HEK293 (cell line): ENCODE measurements at regions not wholly inside any gene's neighbourhood (a gene's known extent, or its start where the extent isn't known, plus 50 kb on each side); places are given as distances from the start of the nearest gene placed in this dataset.

ENCODE experiments used
- CTCF ChIA-PET: fragments of 350-600 bp; formaldehyde crosslinking; extraction: SDS; loops from one replicate; lab custom pipeline; 2021; ENCODE audit warnings: antibody characterized with exemption; lab: Yijun Ruan, JAX
- POLR2A ChIA-PET: fragments of 300-600 bp; formaldehyde crosslinking; extraction: SDS; loops from one replicate; lab custom pipeline; 2020; ENCODE audit warnings: antibody characterized with exemption, inconsistent platforms; lab: Yijun Ruan, JAX
- H3K27ac ChIP-seq: fragments of 200-500 bp; sonication (Bioruptor generic); 2 replicates; pipeline ENCODE4 v1.5.1; 2014; ENCODE audit warnings: low read depth, low read length, control low read depth, inconsistent platforms; ENCODE audit errors: extremely low read depth
- H3K36me3 ChIP-seq, 2 experiments: fragments of 200-500 bp in 1 of 2; sonication (Bioruptor generic) in 1 of 2; 1 replicate in 1 of 2; 2 replicates in 1 of 2; pipeline ENCODE4 v1.5.1; 2014 to 2017; ENCODE audit warnings: inconsistent platforms in 2 of 2, low read length in 2 of 2; ENCODE audit not compliant: control insufficient read depth in 2 of 2, insufficient read depth in 1 of 2
- H3K4me1 ChIP-seq: fragments of 200-500 bp; sonication (Bioruptor generic); 2 replicates; pipeline ENCODE4 v1.5.1; 2014; ENCODE audit warnings: mild to moderate bottlenecking, low read length, inconsistent platforms; ENCODE audit not compliant: control insufficient read depth, insufficient read depth
- H3K4me3 ChIP-seq: 2 replicates; pipeline ENCODE4 v1.5.1; 2011; ENCODE audit warnings: low read depth, mild to moderate bottlenecking, control low read depth, low read length, moderate library complexity
- H3K9me3 ChIP-seq: fragments of 200-500 bp; sonication (Bioruptor generic); 2 replicates; pipeline ENCODE4 v1.5.1; 2014; ENCODE audit warnings: low read depth, low read length, inconsistent platforms; ENCODE audit not compliant: control insufficient read depth, insufficient read depth
- BCL11B ChIP-seq: fragments of 450-650 bp; formaldehyde crosslinking; IDR thresholded peaks from 2 replicates; pipeline ENCODE4 v1.5.1; 2016; ENCODE audit warnings: low read depth, missing biosample characterization, missing genetic modification characterization
- GLIS1 ChIP-seq: fragments of 450-650 bp; formaldehyde crosslinking; IDR thresholded peaks from 2 replicates; pipeline ENCODE4 v1.5.1; 2016; ENCODE audit warnings: missing biosample characterization, missing genetic modification characterization
- PRDM10 ChIP-seq: fragments of 450-650 bp; formaldehyde crosslinking; IDR thresholded peaks from 2 replicates; pipeline ENCODE4 v1.5.1; 2016; ENCODE audit warnings: missing biosample characterization, missing genetic modification characterization
- PRDM6 ChIP-seq: fragments of 450-650 bp; formaldehyde crosslinking; IDR thresholded peaks from 2 replicates; pipeline ENCODE4 v1.5.1; 2017; ENCODE audit warnings: missing biosample characterization, missing genetic modification characterization
- REPIN1 ChIP-seq: fragments of 450-650 bp; formaldehyde crosslinking; IDR thresholded peaks from 2 replicates; pipeline ENCODE4 v1.5.1; 2017; ENCODE audit warnings: missing biosample characterization, missing genetic modification characterization, low read depth
- ZBTB10 ChIP-seq: fragments of 450-650 bp; formaldehyde crosslinking; IDR thresholded peaks from 2 replicates; pipeline ENCODE4 v1.5.1; 2016; ENCODE audit warnings: missing biosample characterization, missing genetic modification characterization
- ZIC2 ChIP-seq: fragments of 450-650 bp; formaldehyde crosslinking; IDR thresholded peaks from 2 replicates; pipeline ENCODE4 v1.5.1; 2016; ENCODE audit warnings: missing biosample characterization, missing genetic modification characterization
- ZNF146 ChIP-seq: fragments of 450-650 bp; formaldehyde crosslinking; IDR thresholded peaks from 2 replicates; pipeline ENCODE4 v1.5.1; 2016; ENCODE audit warnings: missing biosample characterization, missing genetic modification characterization
- ZNF19 ChIP-seq: fragments of 450-650 bp; formaldehyde crosslinking; IDR thresholded peaks from 2 replicates; pipeline ENCODE4; 2016; ENCODE audit warnings: missing biosample characterization, missing genetic modification characterization, low read depth
- ZNF23 ChIP-seq: fragments of 450-650 bp; formaldehyde crosslinking; IDR thresholded peaks from 2 replicates; pipeline ENCODE4 v1.5.1; 2016; ENCODE audit warnings: missing biosample characterization, missing genetic modification characterization, borderline replicate concordance
- ZNF391 ChIP-seq: fragments of 450-650 bp; formaldehyde crosslinking; IDR thresholded peaks from 2 replicates; pipeline ENCODE4 v1.5.1; 2016; ENCODE audit warnings: low read depth, missing biosample characterization, missing genetic modification characterization, borderline replicate concordance
- ZNF623 ChIP-seq: fragments of 450-650 bp; formaldehyde crosslinking; IDR thresholded peaks from 2 replicates; pipeline ENCODE4 v1.5.1; 2016; ENCODE audit warnings: missing biosample characterization, missing genetic modification characterization
- ZNF707 ChIP-seq: fragments of 450-650 bp; formaldehyde crosslinking; IDR thresholded peaks from 2 replicates; pipeline ENCODE4 v1.5.1; 2016; ENCODE audit warnings: missing biosample characterization, missing genetic modification characterization
- ZNF776 ChIP-seq: fragments of 450-650 bp; formaldehyde crosslinking; IDR thresholded peaks from 2 replicates; pipeline ENCODE4 v1.5.0; 2017; ENCODE audit warnings: missing biosample characterization, missing genetic modification characterization, borderline replicate concordance
- ZNF830 ChIP-seq: fragments of 450-650 bp; IDR thresholded peaks from 2 replicates; pipeline ENCODE4 v1.5.0; 2018; ENCODE audit warnings: missing biosample characterization, missing genetic modification characterization, low read depth, mild to moderate bottlenecking, moderate library complexity

- no peak for TF ChIP-seq ZNF23 (tag by site-specific recombination)
- no peak for TF ChIP-seq ZBTB10 (tag by site-specific recombination)
- TF ChIP-seq ZNF830 (tag by site-specific recombination): no peak
- no peak for TF ChIP-seq ZNF19
- no peak for TF ChIP-seq ZNF707
- TF ChIP-seq ZNF391 (tag by site-specific recombination): no peak
- no peak for TF ChIP-seq ZIC2 (tag by site-specific recombination)
- no peak for TF ChIP-seq ZNF623
- CTCF ChIA-PET: no interaction called here
- H3K27ac ChIP-seq: no peak overlapping the region
Measured at GRCh38 chr2:215705281-215705680, 269.4 kb upstream of the FN1 start.

GRCh38 chr2:215702116-215702902 lies 266.4 kb upstream of the FN1 start:
- CTCF ChIA-PET: interaction anchor here (1.0 to 1.6 kb wide), 2 partner anchors 11 to 126 kb away, joined by 3 read pairs; no protein-coding TSS in a partner anchor
- Histone ChIP-seq H3K36me3 (no peaks in the 10 kb centered on the region), H3K4me3 (no peak overlapping the region), H3K9me3 (no peaks in the 10 kb centered on the region), H3K27ac (no peak overlapping the region), H3K4me1 (no peaks in the 10 kb centered on the region)
- POLR2A ChIA-PET: no interaction called here
- TF ChIP-seq ZNF146 (tag by site-specific recombination): no peak
- TF ChIP-seq PRDM6 (tag by site-specific recombination): no peak
- no peak for TF ChIP-seq REPIN1 (tag by site-specific recombination)
- TF ChIP-seq GLIS1 (tag by site-specific recombination): 0 out of 2 replicates have a peak, but pooled peaks have one; percentile 16
- no peak for TF ChIP-seq ZNF776 (tag by site-specific recombination)
- no peak for TF ChIP-seq BCL11B
- peak; percentile 66 for TF ChIP-seq ZIC2 (tag by site-specific recombination)
- TF ChIP-seq PRDM10 (tag by site-specific recombination): peak; percentile 67
- TF ChIP-seq, all 188 proteins: peak for 3

More at GRCh38 chr2:215705281-215705680, 269.4 kb upstream of the FN1 start:
- POLR2A ChIA-PET: no interaction called here
- H3K4me3 ChIP-seq: no peak overlapping the region
- no peaks in the 10 kb centered on the region for H3K9me3 ChIP-seq
- no peaks in the 10 kb centered on the region for H3K36me3 ChIP-seq
- no peaks in the 10 kb centered on the region for H3K4me1 ChIP-seq
